Mammary epithelial cell (primary cell): ENCODE measurements at regions not wholly inside any gene's neighbourhood (a gene's known extent, or its start where the extent isn't known, plus 50 kb on each side); places are given as distances from the start of the nearest gene placed in this dataset.

Experiments used
- CTCF ChIP-seq, 2 donors: IDR thresholded peaks in 1 of 2; conservative IDR thresholded peaks in 1 of 2; 2 replicates each; pipeline ENCODE4 v1.5.1; 2011 to 2012; ENCODE audit warnings: inconsistent platforms in 2 of 2, low read length in 2 of 2, mild to moderate bottlenecking in 2 of 2, control low read depth in 1 of 2, low read depth in 1 of 2; ENCODE audit not compliant: insufficient read depth in 1 of 2; ENCODE audit errors: extremely low read depth in 1 of 2
- EZH2 ChIP-seq: IDR thresholded peaks from 2 replicates; pipeline ENCODE4 v1.6.1; 2012; ENCODE audit warnings: low read length, inconsistent platforms, borderline replicate concordance

GRCh38 chr13:50649211-50649610, 194.3 kb downstream of the DLEU7 start:
- TF ChIP-seq CTCF (conservative IDR thresholded peaks at IDR 0.05 in 1 of 2, IDR thresholded peaks at IDR 0.05 in 1 of 2; ENCODE audit: extremely low read depth in 1 of 2, insufficient read depth in 1 of 2, low read depth in 1 of 2, low read length in 2 of 2) (no peak), EZH2 (no peak)
